ENCODE measurements at regions not wholly inside any gene's neighbourhood (a gene's known extent, or its start where the extent isn't known, plus 50 kb on each side); places are given as distances from the start of the nearest gene placed in this dataset.

DNA sequence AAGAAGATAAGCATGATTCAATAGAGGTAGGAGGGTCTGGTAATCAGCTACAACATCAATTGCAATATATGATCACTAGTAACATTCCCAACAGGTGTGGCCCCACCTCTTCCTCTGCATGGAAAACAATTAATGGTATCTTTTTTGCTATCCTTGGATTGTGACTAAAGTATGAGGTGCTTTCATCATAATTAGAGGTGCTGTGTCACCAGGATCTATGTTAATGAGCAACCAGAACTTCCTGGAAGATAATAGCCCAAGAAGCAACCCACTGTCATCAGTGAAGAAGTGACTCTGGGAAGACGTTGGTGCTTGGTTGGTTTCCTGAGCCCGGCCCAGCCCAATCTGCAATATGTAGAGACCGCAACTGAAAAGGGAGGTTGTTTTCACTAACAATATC is 167.2 kb downstream of the SETD4 start:
- no peak for FAIRE-seq

DNA sequence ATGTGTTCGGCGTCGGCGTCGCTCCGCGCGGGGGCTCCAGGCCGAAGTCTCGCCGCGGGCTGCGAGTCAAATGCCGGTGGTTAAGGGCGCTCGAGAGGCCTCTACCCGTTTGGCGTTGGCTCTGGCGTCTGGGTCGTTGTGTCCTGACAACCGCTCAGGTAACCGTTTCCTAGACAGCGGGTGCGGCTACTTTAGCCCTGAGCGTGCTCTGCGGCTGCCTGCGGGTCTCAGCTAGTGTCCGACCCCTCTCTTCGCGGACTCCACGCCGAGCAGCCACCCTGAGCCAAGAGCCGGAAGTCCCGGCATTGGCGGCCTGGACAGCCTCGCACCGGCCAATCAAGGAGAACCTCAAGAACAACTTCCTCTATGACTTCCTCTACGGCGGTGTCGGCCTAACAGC is 173.4 kb downstream of the SETD4 start:
- no peak for FAIRE-seq

DNA sequence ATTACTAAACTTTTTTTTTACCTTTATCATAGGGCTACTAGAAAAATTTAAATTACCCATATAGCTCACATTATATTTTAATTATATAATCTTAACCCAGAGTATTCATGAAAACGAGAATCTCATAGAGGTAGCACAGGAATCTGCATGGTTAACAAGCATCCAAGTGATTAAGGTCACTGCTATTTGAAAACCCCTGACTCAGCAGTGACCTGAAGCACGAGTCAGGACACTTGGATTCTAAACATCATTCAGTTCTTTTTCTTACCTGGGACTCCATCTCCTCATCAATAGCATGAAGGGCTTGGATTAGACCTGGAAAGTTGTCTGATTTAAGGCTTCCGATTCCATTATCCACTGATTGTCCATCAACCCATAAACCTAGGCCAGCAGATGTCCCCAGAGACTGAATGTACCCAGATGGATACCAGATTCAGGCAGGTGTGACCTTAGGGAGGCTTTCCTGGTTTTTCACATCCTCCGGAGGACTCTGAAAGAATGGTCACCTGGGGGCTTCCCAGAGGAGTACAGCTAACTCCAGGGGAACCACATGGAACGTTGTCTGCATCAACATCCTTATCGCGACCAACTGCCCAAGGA is 174.3 kb downstream of the SETD4 start:
- no peak for FAIRE-seq

DNA sequence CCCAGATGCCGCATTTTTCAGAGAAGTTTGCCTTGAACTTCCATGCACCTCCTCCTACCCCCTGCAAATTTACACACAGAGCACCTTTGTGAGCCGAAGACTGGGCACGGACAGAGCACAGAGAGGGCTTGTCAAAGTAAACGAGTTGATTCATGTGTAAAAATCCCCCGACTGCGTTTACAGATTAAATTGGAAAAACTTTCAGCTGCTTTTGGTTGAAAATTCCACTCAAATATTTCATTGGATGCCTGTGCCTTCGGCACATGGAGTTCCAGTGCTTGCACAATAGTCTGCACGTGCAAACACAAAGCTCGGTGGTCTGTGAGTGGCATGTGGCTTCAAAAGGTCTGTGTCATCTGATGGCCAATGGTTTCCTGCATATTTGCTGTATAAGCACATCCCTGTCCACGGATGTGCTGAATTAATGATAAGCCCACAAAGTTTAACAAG is 177.5 kb downstream of the SETD4 start:
- FAIRE-seq = no peak

DNA sequence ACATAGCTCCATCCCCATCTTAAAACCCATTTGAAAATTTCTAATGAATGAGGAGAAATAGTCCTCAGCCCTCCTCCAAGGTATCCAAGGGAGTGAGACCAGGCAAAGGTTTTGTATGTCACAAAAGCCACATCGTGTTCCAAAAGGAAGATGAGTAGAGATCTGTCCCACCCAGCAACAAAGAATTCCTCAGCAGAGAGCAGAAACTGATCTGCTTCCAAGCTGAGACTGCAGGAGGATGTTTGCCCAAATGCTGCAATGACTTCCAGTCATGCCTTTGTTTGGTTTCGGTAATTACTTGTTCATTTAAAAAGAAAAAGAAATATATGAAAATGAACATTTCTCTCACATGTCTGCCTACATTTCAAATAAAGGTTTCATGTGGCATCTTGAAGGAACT is 186.9 kb downstream of the SETD4 start:
- no peak for FAIRE-seq

DNA sequence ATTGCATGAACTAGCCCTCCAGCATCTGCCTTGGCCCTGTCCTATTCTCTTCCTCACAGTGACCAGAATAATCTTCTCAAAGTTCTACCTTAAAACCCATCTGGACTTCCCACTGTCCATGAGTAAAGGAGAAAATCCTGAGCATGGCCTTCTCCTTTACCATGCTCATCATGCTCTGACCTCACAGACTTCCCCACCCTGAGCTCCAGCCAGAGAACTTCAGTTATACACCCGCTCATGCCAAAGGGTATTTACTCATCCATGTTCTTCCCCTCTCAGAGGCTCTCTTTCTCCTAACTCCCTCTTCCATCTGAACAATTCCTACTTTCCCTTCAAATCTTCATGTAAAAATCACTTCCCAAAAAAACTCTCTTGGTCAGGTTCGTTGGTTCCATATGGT is 188.4 kb downstream of the SETD4 start:
- FAIRE-seq = no peak

DNA sequence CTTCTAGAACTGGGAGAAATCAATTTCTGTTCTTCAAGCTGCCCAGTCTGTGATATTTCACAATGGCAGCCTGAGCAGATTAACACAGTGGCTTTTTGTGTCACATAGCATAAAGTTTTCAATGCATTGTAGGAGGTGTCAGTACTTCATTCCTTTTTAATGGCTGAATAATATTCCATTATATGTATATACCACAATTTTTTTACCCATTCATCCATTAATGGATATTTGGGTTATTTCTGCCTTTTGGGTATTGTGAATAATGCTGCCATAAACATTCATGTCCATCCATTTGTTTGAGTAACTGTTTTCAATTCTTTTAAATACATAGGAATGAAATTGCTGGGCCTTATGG is 191.5 kb downstream of the SETD4 start:
- FAIRE-seq = no peak

DNA sequence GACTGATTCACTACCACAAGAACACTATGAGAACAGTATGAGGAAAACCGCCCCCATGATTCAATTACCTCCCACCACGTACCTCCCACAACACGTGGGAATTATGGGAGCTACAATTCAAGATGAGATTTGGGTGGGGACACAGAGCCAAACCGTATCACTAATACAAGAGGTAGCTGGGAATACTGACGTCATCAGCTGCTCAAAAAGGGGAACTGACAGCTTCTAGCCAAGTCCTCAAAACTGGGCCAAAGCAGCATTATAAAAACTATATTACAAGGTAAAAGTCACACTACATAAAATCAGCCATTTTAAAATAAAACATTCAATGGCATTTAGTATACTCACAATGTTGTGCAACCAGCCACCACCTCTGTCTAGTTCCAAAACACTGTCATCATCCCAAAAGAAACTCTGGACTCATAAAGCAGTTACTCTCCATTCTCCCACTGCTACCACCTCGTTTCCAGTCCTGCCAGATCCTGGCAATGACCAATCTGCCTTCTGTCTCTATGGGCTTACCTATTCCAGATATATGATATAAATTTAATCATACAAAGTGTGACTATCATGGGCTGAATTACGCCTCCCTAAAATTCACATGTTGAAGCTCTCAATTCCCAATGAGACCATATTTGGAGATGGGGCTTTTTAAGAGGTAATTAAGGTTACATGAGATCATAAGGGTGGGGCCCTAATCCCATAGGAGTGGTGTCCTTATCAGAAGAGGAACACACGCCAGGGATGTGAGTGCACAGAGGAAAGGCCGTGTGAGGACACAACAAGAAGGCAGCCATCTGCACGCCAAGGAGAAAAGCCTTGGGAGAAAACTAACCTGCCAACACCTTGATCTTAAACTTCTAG is 192.1 kb downstream of the SETD4 start:
- no peak for FAIRE-seq

DNA sequence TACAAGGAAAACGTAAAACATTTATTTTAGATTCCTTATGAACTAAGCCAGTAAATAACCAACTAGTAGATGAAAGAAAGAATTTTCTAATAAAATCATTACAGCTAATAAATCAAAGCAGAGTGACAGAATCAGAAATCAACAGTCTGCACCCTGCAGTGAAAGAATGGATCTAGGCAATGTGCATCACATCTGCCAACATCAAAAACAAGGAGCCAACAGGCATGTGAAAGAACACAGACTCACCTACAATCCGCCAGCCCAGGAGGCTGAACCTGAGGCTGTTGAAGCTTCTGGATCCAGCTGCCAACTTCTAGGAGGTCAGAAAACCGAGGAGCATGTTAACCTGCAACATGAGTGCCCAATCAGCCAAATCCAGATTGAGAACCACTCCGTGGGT is 196.3 kb downstream of the SETD4 start:
- no peak for FAIRE-seq

DNA sequence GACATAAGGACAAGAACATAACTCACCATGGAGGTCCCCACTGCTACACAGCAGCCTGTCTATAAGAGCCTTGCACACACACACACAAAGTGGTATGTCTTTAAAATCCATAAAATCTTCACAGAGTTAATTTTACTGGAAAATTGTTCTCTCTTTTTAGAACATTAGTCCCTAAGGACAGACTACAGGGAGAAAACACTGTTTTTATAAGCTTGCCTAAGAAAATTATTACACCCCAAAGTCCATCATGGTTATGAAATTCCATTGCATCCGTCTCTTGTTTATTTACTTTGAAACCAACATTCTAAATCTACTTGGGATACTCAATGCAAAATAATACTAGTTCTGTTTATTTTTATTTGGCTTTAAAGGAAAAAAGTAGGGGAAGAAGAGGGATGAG is 197.4 kb downstream of the SETD4 start:
- no peak for FAIRE-seq

DNA sequence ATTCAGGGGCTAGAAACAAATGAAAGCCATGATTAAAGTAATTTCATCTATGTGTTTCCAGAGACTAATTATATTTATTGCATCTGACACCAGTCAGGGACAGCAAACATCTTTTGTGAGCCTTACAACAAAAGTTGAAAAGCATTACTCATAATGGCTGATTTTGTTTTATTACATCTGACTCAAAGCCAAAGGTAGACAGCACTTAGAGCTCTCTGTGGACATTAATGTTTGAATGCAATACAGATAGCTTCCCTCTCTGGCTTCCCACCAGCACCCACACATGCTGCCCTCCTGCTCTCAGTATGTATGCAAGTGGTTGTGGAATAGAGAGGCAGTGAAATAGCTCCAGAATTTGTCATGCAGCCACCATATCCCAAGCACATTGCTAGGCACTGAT is 198.7 kb downstream of the SETD4 start:
- FAIRE-seq = no peak

DNA sequence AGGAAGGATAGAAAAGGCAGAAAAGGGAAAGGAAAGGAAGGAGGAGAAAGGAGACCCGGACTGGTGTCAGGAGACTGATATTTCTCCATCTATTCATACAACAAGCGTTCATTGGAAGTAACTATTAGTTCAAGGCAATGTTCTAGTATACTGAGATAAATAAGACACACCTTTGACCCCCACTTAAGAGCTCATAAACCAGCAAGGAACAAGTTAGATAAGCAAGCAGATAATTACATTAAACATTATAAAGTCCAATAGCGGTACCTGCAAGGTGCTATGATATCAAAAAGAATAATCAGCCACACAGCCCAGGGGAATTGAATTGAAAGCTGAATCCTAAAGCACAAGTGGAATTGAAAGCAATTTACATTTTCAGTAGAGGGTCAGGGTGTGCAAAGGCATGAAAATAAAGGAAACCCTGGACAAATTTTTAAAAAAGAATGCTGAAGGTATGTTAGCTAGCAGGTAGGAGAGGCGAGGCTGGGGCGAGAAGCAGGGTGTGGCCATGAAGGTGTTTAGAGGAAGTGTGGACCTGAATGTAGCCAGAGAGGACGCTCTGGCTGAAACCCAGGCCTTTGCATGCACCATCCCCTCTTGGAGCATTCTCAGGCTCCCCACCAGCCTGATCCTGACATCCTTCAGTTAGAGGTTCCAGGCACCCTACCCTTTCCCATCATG is 200.0 kb downstream of the SETD4 start:
- no peak for FAIRE-seq

DNA sequence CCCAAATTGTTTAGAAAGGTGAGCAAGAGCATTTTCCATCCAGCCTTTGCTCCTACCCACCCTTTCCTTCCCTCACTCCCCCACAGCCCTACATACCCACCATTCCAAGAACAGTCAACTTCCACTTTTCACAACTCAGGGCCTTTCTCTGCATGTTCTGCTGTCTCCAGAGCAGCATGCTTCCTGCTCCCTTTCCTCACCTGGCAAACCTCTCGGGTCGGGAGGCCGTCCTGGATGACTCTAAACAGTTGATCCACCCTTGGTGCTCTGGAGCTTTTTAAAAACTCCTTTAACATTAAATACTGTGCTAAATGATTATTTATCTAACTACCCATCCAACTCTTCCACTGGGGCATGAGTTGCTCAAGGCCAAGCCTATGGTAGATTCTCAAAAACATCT is 200.6 kb downstream of the SETD4 start:
- no peak for FAIRE-seq

DNA sequence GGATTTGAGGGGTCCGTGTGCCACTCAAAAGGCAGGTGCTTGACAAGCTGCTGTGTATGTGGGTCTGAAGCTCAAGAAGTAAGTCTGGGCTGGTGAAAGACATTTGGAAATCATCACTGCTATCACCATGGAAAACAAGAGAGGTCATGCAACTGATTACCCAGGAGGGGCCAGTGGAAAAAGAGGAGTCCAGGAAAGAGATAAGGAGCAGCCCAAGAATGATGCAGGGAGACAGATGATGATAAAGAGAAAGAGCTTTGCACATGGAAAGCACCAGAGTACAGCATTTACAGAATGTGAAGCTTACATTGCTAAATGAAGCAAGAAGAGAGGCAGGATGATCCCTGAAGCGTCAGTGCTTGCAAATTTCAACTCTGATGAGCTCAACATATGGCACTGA is 203.2 kb downstream of the SETD4 start:
- no peak for FAIRE-seq

DNA sequence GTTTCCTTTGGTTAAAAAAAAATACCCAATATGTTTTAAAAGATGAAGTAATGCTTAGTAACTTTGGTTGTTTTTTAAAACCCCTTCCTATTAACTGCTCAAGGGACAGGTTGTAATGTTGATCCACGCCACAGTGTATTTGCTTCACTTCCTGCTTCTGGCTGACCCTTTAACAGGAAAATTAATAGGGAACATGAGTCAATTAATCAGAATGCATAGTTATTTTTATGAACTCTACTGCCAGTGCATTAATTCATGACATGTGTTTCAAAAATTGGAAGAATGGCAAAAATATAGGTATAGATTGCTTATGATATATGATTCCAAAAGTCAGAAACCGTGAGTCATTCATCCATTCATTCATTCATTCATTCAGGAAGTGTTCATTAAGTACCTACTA is 204.8 kb downstream of the SETD4 start:
- no peak for FAIRE-seq

DNA sequence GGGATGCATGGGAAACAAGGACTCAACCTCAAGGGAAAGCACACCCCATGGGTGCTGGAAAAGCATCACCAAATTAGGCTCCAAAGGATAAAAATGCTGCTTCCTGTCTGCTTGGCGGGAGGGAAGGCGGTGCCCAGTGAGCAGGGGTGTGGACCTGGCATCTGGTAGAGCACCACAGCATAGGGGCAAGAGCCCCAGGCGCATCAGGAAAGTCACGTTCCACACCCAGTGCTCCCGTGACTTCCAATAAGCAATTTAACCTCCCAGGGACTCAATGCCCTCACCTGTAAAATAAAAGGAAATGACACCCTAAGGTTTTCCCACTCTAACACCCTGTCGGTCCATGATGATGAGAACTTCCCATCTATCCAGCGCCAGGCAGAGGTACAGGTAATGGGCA is 206.0 kb downstream of the SETD4 start:
- no peak for FAIRE-seq

DNA sequence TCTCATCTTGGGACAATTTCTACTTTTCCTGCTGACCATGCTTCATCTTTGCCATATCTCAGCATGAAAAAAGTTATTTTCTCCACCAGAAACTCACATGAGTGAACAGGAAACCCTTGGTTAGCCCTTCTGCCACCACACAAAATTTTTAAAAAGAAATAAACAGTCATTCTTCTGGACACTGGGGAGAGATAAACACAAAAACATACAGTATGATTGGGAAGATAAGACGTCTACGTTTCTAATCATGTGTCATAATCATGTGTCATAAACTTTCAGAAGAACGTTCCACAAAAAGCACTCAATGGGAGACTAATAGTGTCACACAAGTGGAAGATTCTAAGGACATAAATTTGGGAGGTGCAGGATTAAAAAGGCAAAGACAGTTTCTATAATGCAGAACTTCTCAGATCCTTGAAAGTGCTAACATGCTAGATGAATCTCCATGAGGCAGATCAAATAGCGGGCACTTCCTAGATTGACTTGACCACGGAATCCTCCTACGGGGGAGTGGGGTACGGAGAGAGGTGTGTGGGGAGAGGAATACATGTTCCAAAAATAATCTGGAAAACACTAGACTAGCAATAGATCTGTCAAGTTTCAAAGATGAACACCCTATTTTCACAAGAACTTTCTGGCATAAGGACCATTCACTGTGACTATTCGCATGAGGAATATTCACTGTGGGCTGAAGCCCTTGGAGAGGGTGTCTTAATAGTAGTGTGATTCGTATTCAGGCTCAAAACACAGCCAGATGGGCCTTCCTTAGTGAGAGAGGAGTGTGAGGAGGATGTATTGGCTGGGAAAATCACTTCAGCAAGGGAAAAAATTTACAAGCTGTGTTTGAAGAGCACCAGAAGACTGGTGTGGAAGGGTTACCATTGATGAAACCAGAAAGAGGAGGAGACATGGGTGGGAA is 206.7 kb downstream of the SETD4 start:
- FAIRE-seq = no peak

DNA sequence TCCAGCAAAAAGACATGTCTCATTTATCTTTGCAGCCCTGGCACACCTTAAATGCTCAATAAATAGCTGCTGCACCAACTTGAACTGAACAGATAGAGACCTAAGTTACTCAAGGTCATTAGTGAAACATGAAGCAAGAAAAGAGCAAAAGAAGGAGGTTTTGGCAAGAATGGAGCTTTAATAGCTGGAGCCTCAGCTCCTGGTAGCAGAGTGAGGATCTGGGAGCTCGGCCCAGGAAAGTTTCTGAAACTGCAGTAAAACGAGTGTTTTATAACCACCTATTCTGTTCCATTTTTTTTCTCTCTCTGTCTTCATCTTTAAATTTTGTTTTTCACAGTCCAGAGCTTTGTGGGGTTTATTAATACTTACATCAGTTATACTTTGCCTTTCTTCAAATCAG is 207.5 kb downstream of the SETD4 start:
- FAIRE-seq = no peak

DNA sequence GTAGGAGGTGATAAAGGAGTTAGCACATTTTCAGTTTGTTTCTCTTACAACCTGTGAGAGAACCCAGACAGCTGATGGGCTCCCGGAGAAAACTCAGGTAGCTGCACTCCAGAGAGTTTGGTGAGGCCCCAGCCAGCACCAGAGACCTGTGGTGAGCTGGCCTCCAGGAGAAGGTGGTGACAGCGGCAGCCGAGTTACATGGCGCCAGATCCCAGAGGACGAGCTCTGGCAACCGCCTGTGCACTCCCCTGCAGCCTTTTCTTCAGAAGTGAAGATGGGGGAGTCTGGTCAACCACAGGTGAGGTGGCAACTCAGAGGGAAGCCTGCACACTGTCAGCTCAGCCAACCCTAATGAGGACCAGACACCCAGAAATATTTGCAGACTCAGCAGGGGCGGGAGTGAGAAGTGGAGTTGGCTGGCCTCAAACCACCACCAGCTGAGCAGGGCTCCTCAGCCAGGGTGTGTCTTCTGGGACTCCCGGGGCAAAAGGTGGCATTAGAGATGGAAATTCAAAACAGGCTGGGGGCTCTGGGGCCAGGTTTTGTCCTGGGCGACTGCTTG is 209.7 kb downstream of the SETD4 start:
- no peak for FAIRE-seq

DNA sequence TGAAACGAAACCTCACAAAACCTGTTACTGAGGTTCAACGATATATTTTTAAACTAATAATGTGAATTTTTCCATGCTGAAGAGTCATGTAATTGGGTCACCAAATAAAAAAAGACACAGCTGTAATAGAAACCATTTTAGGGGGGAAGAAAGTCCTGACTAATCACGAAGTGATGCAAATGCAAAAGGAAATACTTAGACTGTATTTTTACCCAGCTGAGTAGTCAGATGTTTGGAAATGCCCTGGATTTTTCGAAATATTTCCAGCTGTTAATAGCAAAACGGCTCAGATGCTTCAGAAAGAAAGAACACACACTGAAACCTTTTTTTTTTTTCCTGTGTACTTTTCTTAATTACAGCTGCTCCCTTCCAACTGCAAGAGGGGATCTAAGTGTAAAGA is 210.3 kb downstream of the SETD4 start:
- FAIRE-seq = no peak

DNA sequence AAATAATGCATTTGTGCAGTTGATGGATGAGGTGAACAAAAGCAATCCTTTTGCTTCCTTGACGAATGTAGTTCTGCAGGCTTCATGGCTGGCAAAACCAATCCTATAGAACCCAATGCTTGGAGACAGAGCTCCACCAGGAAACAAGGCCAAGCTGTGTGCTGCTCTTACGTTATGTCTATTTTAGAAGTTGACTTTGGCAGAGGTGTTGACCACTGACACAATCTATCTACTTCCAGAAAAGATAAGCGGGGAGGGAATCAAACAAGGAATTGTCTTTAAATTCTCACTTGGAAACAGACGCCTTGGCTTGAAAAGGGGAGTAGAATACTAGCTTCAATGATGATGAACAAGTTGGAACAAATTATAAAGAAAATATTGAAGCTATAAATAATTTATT is 211.2 kb downstream of the SETD4 start:
- no peak for FAIRE-seq

DNA sequence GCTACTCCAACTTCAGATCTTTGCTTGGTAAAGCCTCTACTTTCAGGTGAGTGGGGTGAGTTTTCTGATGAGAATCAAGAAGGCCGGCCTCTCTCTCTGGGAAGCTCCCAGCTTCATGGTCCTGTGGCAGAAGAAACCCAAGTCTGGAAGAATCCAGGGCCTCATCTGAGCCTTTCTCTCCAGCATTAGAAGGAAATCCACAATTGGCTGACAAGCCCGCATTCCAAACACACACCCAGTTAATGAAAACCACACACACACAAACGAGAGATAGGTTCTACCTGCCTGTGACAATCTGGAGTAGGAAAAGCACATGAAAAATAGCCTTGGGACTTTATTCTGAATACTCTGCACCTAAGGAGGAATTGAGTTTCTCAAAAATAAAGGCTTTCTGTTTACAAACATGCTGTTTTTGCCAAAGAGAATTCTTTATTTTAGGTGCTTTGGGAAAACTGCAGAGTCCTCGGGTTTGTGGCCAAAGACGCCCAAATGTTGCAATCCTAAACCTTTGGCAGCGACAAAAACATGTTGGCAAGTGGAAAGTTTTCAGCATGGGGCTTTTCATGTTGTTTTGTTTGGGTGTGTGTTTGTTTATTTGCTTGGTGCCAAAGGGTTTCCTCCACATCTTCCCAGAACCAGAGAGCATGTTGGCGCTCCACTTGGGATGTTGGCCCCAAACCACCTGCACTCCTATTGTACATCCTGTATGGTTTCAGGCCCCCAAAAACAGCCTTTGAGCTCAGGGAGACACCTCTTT is 216.2 kb downstream of the SETD4 start:
- no peak for FAIRE-seq
